PC-3 (cell line): ENCODE measurements at regions not wholly inside any gene's neighbourhood (a gene's known extent, or its start where the extent isn't known, plus 50 kb on each side); places are given as distances from the start of the nearest gene placed in this dataset.

Source experiments
- CTCF ChIP-seq: fragments of 300-600 bp; sonication (generic); conservative IDR thresholded peaks from 2 replicates; pipeline ENCODE4 v1.5.1; 2017; ENCODE audit warnings: antibody characterized with exemption, low read depth, mild to moderate bottlenecking, low read length
- EZH2 ChIP-seq: fragments of 300-600 bp; sonication (generic); IDR thresholded peaks from one replicate; pipeline ENCODE4 v1.6.1; 2017; ENCODE audit warnings: antibody characterized with exemption, mild to moderate bottlenecking, low read length; ENCODE audit not compliant: unreplicated experiment

- TF ChIP-seq CTCF (no peak), EZH2 (no peak)
Measured at GRCh38 chr3:44048949-44049348, 192.7 kb upstream of the TOPAZ1 start.
